NCI-H2227 treated with DMSO at 0.1 percent for 48 hours (cell line): ENCODE measurements at regions not wholly inside any gene's neighbourhood (a gene's known extent, or its start where the extent isn't known, plus 50 kb on each side); places are given as distances from the start of the nearest gene placed in this dataset.
"Not testable (repeated sequence)": the region's sequence is repeated elsewhere in the genome, so short reads cannot be mapped to it uniquely, and the experiment has no call there.

Experiments used
- DNase-seq: peaks from one replicate; lab custom pipeline; 2025; lab: John Stamatoyannopoulos, UW

DNA sequence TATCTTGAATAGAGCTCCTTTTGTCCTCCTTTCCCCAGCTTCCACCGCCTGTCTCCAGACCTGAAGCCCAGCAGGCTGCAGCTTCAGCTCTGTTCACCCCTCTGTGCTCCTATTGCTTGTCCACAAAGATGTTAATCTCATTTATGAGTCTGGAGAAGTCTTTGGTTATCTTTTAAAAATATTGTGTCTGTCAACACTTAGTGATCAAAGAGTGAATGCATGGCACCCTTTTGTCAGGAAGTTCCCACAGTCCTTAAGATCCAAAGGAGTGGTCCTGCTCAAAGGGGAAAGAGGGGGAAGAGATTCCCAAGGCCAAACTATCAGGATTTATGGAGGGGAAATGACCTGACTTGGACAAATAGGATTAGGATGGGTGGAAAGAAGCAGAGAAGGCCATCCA lies 118.9 kb downstream of the ACAA2 start:
- no peak for DNase-seq

DNA sequence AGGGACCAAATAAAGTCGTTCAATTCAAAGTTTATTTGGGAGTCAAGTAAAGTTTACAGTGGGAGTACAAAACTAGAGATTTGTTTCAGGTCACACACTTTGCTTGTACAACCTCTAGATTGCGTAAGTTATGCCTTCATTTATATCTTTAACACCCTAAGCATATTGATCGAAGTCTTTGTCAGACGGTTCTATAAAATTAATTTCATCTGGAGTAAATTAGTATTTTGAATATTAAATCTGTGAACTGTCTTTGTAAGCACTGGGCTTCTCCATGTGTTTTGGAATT lies 119.7 kb downstream of the ACAA2 start:
- no peak for DNase-seq

DNA sequence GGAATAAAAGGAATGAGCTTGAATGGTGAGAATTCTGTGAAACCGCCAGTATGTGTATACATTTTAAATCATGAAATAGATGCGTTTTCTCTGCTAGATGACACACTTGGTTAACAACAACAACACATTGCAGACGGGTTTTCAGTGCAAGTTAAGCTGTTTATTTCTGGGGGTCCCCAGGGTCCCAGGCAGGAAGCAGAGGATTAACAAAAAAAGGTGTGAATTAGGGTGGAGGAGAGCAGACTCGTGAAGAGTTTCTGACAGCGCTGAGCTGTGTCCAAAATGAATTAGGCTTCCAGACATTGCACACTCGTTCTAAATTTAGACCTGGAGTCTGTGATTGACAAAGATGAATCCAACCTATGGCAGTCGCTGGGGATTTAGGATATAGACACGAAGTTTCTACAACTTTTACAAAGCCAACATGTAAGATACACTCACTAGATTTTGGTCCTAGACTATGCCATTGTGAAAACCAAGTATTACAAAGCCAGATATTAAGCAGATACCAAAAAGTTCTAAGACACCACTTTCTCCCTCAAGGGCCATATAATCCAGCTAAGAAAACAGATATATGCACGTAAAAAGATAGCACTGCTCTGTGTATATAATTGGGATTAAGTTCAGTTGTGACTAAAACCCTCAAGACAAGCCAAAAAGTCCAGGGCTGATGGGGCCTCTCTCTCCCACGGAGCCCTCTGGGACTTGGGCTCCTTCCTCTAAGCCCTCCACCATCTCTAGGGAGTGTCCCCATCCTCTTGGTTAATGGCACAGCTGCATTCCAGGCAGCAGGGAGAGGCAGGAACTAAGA lies 120.2 kb downstream of the ACAA2 start:
- no peak for DNase-seq

DNA sequence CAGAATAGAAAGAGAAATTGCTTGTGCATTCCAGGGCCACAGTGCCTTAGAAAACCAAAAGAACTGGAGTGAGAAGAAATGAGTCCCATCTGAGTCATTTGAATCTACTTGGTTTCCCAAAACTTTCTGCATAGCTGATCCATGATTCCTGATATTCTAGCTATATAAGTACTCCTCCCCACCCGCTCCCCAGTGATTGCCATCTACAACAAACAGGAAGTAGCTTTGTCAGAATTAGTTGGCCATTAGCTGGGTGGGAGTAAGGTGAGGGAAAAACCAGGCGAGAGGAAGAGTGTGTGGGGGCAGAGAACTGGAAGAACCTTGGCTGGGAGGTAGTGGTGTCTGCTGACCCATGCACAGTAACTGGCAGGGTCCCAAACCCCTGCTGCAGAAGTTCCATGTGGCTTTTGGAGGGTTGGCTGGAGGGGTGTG lies 122.1 kb downstream of the ACAA2 start:
- DNase-seq: no peak

DNA sequence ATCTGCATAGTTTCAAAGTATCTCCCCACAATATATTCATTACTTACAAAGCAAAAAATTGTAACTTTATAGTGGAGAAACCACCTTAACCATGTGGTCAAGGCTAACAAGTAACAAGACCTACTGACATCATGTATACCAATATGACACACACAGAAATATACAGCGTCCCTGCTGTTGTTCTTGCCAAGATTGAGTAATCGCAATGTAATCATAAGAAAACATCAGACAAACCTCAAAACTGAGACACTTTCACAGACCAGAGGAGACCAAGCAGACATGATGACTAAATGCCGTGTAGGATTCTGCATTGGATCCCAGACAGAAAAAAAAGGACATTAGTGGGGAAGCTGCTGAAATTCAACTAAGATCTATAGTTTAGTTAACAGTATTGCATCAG lies 123.0 kb downstream of the ACAA2 start:
- DNase-seq: no peak

DNA sequence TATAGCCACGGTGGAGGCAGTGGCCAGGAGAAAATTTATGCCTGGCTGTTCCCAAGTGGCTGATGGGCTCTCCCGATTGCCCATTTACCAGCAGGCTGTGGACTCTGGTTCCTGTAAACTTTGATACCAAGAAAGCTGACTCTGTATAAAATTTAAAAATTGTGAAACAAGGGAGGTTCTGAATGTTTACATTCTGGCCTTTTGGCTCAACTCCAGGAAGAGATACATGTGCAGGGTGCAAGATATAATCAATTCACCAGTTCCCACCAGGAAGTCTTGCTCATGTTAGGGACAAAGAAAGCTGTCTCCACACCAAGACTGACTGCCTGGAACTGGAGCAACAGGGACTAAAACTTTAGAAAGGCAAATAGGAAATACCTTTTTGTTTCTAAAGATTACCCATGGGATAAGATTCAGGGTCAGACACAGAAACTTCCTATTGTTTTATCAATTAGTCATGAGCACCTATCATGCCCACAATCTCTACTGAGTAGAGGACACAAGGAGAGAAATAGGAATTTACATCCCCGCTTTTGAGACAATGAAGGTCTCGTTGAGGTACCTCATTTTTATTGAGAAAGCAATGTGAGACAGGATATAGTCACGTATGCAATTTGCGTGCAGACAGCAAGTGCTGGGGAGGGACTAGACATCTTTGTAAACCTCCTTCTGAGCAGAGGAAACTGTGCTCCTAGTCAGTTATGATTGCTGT lies 123.5 kb downstream of the LIPG start:
- DNase-seq: no peak

DNA sequence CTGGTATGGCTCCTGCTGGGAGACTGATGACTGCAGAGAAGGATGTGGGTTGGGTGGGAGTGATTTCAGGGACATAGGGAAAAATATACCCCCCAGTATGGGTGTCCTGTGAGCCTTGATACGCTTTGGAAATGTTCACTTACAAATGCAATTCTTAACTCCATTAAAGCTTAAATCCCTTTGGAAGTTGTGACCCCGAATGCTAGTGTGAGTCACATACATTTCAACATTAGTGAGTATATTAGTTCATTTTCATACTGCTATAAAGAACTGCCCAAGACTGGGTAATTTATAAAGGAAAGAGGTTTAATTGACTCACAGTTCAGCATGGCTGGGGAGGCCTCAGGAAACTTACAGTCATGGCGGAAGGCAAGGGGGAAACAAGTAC lies 120.9 kb downstream of the LIPG start:
- DNase-seq: not testable (repeated sequence)

DNA sequence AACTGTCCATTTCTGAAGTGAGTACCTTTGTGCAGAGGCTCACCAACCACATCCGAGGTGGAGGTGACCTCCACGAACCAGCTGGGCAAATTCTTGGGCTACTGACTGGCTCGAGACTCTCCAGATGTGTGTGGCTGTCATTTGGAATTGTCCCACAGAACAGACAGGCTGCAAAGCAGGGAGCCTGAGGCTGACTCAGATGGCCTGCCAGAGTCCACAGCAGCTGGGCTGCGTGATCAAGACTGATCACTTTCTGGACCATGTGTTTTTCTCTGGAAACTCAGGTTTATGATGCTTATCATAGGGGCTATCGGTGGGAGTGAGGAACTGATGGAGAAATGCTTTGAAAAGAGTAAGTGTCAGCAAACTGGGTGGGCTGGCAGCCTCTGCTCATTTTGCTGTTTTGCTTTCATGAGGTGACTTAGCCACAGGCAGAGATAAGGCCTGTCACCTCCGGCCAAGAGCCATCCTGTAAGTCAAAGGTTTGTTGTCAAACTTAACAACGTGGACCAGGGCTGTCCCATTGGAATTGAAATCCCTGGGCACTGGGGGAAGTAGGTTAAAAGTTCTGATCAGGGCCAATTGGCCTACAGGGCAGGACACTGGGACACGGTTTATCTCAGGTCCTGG lies 120.4 kb downstream of the LIPG start:
- no peak for DNase-seq

DNA sequence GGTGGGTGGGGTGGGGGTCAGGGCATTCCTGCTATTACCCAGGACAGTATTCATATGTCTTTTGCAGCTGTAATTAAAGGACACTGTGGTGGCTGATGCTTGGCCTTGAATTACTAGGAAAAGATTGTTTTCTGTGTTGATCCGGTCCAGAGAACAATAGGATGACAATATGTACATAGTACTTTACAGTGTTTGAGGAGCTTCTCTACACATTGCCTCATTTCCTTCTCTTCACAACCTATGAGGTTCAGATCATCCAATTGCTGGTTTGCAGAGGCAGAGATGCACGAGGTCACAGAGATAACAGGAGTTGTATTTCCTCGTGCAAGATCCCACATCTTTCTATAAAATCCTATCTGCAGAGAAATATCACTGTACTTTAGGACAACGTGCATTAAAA lies 119.5 kb downstream of the LIPG start:
- no peak for DNase-seq

DNA sequence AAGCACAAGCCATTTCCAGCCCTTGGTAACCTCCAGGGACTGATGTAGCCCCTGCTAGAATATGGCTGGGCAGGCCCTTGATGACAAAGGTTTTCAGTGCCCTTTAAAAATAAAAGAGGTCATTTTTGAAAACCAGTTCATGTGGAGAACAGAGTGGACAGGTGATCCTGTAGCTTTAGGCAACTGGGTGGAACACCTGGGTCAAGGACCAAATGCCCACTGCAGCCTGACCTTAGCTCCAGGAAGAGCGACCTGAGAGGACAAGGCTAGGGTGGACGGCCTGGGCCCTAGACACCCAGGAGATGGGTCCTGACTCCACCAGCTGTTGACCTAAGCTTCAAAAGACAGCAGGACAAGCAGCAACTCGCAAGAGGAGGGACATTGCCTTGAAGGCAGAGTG lies 116.6 kb downstream of the LIPG start:
- no peak for DNase-seq

DNA sequence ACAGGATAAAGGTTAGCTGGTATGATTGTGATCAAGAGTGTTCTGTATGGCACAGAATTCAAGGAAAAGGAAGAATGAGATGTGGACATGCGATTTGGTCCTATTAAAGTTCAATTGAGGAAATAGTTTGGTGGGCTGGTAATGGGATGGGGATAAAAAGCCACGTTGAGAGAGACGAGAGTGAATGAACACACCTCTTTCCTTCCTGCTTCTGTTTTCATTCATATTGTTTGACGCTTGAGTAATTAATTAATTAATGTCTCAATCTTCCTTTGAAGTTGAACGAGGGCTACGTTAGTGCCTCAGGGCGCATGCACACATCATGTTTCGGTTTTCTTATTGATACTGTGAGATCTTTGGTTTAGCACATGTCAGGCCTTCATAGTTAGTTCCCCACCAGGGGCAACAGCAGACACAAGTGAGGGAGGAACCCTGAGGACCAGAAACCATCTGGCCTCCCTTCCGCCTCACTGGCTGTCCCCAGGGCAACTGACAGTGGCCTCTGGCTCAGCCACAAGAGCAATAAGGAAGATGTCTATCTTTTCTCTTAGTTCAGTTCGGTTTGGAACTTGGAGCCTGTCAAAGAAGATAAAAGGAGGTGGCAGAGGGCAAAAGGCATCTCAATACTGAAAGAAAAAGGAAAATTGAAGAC lies 116.0 kb downstream of the LIPG start:
- DNase-seq: no peak

DNA sequence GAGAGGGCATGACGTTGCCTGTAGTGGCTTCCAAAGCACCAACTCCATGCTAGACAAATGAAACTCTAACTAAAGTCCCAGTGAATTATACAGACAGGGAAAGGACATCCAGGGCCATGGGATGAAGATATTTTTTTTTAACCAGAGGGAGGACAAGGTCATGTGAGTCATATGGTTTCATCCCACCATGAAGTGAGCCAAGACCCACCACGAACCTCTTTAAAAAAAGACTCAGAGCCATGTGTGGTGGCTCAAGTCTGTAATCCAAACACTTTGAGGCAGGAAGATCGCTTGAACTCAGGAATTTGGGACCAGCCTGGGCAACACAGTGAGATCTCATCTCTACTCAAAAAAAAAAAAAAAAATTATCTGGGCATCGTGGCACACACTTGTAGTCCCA lies 115.2 kb downstream of the LIPG start:
- DNase-seq: no peak

DNA sequence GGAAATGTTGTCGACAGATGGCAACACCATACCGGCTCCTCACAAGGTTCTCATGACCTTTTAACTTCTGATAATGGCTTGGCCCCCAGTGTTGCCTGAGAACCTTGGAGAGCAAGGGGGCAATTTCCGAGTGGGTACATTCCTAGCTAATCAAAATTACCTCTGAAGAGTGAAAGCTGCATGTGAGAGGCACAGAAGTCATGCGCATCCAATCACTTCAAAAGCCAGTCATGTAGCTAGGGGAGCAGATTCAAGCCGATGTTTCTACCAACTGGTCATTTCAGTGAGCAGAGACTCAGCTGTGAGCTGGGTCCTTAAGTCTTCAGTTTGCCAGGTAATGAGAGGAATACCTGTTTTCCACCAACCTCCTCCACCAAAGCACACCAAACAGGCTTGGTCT lies 111.4 kb downstream of the LIPG start:
- no peak for DNase-seq

DNA sequence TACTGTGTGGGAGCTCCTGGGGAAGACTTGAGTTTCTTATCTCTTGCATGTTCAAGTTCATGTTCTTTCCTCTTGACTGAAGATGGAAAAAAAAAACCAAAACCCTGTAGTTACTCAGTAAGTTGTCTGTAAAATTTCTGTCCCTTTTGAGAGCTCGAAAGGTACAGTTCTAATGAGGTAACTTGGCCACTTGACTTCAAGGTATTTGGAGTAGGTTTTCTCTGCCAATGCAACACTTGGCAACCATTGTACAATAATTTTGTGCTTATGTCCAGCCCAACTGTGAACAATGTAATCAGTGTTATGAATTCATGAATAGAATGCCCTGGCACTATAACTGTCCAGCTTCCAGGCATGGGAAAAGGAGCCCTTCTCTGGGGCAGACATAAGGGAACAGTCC lies 111.0 kb downstream of the LIPG start:
- no peak for DNase-seq

DNA sequence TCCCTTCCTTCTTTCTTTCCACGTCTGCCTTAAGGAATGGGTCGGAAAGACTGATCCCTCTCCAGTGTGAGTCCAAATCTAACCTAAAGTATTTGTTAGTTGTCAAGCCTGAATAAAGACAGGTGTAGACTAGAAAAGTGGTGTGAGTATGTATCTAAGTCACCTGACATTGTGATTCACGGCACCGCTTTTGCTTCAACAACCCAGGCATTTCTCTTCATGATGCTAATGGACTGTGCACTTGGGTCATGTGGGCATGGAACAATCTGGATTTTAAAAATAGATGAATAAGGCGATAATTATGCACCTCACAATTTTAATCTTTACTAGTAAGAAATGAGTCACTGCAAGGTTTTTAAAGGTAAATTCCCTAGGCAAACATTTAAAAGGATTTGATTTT lies 107.5 kb downstream of the LIPG start:
- no peak for DNase-seq

DNA sequence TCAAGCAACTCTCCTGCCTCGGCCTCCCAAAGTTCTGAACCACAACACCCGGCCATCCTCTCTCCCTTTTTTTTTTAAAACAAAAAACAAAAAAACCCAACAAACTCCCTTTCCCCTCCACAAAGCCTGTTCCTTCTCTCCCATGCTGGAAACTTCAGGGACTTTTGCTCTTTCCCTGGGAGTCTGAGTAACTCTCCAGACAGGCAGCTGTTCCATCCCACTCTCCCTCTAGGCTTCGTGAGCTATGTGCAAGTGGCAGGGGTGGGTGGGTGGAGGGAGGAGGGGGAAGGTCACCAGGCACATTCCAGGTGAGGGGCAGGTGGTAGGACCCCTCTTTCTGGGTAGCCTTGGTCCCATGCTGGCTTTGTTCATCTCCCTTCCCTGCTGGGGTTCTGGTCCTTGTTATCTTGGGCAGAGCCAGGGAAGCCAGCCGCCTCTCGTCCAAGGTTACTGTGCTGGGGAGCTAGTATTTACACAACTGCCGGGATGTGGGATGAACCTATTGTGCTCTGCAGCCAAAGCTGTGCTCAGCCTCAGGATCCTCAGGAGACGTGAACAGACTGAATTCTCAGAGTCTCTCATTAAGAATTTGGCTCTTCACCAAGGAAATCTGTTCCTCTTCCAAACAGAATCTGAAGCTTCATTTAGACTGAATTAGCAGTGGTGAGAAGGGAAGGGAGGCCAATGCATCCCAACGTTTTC lies 106.9 kb downstream of the LIPG start:
- peak; percentile 3 for DNase-seq

DNA sequence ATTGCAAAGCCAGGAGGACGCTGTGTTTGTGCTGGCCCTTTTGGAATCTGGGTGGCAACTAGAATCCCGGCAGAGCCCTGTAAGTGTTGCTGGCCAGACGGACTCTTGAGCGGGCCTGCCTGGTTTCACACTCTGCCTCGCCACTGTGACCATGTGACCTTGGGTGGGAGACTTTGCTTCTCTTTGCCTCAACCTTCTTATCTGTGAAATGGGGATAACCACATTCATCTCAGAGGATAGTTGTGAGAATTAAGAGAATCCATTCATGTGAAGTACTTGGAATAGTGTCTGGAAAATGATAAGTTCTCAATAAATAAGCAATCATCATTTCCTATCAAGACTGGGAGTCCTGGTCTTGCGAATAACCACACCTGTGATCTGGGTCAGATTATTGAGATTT lies 105.6 kb downstream of the LIPG start:
- no peak for DNase-seq

DNA sequence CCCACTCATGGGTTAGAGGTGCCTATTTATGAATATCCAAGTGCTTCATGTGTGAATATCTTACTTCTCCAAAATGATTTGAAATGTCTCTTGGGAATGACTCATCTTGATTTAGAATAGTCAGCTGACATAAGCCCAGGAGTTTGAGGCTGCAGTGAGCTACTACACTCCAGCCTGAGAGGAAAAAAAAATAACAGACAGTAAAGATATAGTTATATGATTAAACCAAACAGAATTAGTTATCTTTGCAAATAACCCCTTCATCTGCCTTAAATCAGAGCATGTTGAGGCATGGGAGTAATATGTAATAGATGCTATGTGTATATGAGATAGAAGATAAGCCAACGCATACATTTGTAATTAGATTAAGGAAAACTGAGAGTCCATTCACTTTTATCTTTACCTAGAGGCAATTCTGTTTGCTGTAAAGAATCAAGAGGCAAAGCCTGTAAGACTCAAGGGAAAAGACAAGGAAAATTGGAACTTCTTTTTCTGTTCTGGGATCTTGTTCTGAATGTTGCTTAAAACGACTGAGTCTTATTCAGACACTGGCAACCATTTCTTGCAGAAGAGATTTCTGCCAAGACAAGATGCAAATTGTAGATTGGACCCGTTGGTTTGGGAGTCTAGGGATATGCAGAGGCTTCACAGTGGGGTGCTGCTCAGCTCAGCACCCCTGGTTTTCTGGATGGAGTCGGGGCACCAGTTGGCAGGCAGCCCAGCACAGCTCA lies 104.4 kb downstream of the LIPG start:
- no peak for DNase-seq

DNA sequence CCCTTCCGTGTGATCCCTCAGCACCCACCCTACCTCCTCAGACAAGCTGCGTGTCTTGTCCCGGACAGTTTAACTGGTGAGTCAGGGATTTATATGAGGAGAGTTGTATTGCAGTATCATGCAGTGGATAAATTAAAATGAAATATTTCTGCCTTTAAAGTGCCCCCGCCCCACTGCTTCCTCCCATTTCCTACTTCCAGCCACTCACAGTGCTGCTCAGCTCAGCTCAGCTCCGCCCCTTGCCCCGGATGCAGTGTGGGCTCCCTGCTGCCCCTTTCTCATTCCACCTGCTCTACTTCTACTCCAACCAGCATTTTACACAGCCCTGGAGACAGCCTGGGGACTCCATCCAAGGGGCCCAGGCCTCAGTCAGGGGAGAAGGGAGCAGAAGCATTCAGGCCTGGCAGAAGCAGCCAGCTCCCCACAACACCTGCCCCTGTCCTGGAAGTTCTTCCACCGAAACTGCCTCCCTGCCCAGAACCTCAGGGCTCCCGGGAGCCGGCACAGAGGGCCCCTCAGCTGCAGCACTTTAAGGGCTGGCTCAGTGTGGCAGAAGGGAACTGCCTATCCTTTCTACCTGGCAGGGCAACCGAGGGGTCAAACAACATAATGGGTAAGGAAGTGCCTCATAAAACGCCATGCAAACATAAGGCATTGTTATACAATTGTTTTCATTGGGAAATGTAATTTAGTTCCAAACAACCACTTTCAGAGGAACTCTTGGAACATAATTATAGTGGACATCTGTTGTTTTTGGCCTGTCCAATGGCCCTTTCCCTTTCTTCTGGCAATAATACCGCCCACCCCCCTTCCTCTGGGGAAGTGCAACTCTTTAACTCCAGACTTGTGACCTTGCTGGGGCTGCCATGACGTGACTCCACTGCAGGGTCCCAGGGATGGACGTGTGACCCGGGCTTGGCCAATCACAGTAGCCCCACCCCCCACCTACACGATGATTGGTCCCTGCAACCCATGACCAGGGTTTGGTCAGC lies 102.3 kb downstream of the LIPG start:
- no peak for DNase-seq

DNA sequence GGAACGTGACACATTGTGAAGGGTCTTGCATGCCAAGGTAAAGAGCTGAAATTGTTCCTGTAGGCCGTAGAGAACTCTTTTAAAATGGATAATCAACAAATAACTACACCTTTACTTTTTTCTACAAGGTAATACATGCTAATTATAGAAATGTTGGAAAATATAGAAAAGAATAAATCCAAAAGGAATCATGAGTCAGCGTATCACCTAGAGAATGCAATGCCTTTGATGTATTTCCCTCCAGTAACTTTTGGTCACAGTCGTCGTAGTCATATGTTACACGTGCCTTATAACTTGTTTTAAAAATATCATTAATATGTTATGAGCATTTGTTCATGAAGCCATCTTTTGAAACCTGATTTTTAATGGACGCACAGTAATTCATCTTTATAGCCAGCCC lies 100.6 kb downstream of the LIPG start:
- DNase-seq: no peak
